ENCODE measurements at regions not wholly inside any gene's neighbourhood (a gene's known extent, or its start where the extent isn't known, plus 50 kb on each side); places are given as distances from the start of the nearest gene placed in this dataset.

GRCh38 chr5:175803254-175803653 lies 68.1 kb upstream of the CPLX2 start:
- TF ChIP-seq CTCF (IDR thresholded peaks at IDR 0.05 in 8 of 11, conservative IDR thresholded peaks at IDR 0.05 in 3 of 11) (no peak), POLR2A (IDR thresholded peaks at IDR 0.05) (no peak), POLR2AphosphoS5 (IDR thresholded peaks at IDR 0.05) (no peak)
